ENCODE measurements at regions not wholly inside any gene's neighbourhood (a gene's known extent, or its start where the extent isn't known, plus 50 kb on each side); places are given as distances from the start of the nearest gene placed in this dataset.

DNA sequence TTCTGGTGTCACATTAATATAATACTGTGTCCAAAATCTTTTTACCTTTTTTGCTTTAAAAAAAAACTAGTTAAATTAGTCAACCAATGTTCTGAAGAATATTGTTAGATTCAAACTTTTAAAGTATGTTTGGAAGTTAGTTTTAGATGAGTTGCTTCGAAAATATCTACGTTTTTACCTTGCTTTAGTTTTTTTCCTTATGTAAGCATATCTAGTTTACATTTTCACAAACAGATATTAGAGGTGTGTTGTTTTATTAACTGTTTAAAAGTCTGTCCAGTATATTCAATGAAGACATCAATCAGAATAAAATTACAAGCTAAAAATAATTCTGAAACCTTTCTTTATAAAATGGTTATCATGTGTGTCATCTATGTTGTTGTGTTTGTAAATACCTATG lies 375.0 kb upstream of the BTBD3 start:
- TF ChIP-seq EP300 (IDR thresholded peaks at IDR 0.05) = no peak
- TF ChIP-seq, protein P1, sequence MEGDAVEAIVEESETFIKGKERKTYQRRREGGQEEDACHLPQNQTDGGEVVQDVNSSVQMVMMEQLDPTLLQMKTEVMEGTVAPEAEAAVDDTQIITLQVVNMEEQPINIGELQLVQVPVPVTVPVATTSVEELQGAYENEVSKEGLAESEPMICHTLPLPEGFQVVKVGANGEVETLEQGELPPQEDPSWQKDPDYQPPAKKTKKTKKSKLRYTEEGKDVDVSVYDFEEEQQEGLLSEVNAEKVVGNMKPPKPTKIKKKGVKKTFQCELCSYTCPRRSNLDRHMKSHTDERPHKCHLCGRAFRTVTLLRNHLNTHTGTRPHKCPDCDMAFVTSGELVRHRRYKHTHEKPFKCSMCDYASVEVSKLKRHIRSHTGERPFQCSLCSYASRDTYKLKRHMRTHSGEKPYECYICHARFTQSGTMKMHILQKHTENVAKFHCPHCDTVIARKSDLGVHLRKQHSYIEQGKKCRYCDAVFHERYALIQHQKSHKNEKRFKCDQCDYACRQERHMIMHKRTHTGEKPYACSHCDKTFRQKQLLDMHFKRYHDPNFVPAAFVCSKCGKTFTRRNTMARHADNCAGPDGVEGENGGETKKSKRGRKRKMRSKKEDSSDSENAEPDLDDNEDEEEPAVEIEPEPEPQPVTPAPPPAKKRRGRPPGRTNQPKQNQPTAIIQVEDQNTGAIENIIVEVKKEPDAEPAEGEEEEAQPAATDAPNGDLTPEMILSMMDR (IDR thresholded peaks at IDR 0.05) = no peak
